H9 (cell line): ENCODE measurements at regions not wholly inside any gene's neighbourhood (a gene's known extent, or its start where the extent isn't known, plus 50 kb on each side); places are given as distances from the start of the nearest gene placed in this dataset.

Experiments used
- DNase-seq: peaks from one replicate; pipeline ENCODE4 v3.0.0-alpha.2; 2017
- H2AFZ ChIP-seq: one replicate; pipeline ENCODE4 v1.6.1; 2013; ENCODE audit warnings: mild to moderate bottlenecking, low read length, control low read depth, moderate library complexity
- H2AK5ac ChIP-seq: 2 replicates; pipeline ENCODE4 v1.6.1; 2013; ENCODE audit warnings: low read length, control low read depth, mixed read lengths; ENCODE audit not compliant: insufficient read length
- H2BK120ac ChIP-seq: one replicate; pipeline ENCODE4 v1.6.1; 2013; ENCODE audit warnings: low read depth, mild to moderate bottlenecking, low read length, control low read depth, inconsistent platforms; ENCODE audit not compliant: poor library complexity, severe bottlenecking
- H2BK12ac ChIP-seq: 2 replicates; pipeline ENCODE4 v1.6.1; 2013; ENCODE audit warnings: low read length, control low read depth, mixed read lengths, low read depth; ENCODE audit not compliant: insufficient read length
- H2BK15ac ChIP-seq: 2 replicates; pipeline ENCODE4 v1.6.1; 2013; ENCODE audit warnings: low read depth, low read length, control low read depth
- H2BK20ac ChIP-seq: one replicate; pipeline ENCODE4 v1.6.1; 2013; ENCODE audit warnings: low read depth, mild to moderate bottlenecking, low read length, control low read depth, inconsistent platforms; ENCODE audit not compliant: poor library complexity, severe bottlenecking
- H2BK5ac ChIP-seq: 2 replicates; pipeline ENCODE4 v1.6.1; 2013; ENCODE audit warnings: low read length, control low read depth, mixed read lengths; ENCODE audit not compliant: insufficient read length
- H3K14ac ChIP-seq: 2 replicates; pipeline ENCODE4 v1.6.1; 2013; ENCODE audit warnings: low read length, control low read depth; ENCODE audit not compliant: insufficient read depth
- H3K18ac ChIP-seq: 2 replicates; pipeline ENCODE4 v1.6.1; 2013; ENCODE audit warnings: low read depth, mild to moderate bottlenecking, mixed read lengths, low read length, control low read depth; ENCODE audit not compliant: insufficient read length
- H3K23ac ChIP-seq: 2 replicates; pipeline ENCODE4 v1.6.1; 2013; ENCODE audit warnings: low read length, control low read depth, mixed read lengths, low read depth; ENCODE audit not compliant: insufficient read length
- H3K23me2 ChIP-seq: 2 replicates; pipeline ENCODE4 v1.6.1; 2013; ENCODE audit warnings: low read depth, mild to moderate bottlenecking, mixed read lengths, low read length, control low read depth; ENCODE audit not compliant: insufficient read length, poor library complexity, severe bottlenecking
- H3K27ac ChIP-seq: 2 replicates; pipeline ENCODE4 v1.5.1; 2013; ENCODE audit warnings: low read length, control low read depth, mixed read lengths, low read depth; ENCODE audit not compliant: insufficient read length
- H3K27me3 ChIP-seq: 2 replicates; pipeline ENCODE4 v1.6.1; 2013; ENCODE audit warnings: low read length, control low read depth, inconsistent platforms; ENCODE audit not compliant: insufficient read depth
- H3K4ac ChIP-seq: 2 replicates; pipeline ENCODE4 v1.6.1; 2013; ENCODE audit warnings: low read depth, mild to moderate bottlenecking, control low read depth, inconsistent platforms, low read length, moderate library complexity
- H3K4me1 ChIP-seq: 2 replicates; pipeline ENCODE4 v1.6.1; 2013; ENCODE audit warnings: low read length, control low read depth, inconsistent platforms; ENCODE audit not compliant: insufficient read depth
- H3K4me2 ChIP-seq: 2 replicates; pipeline ENCODE4 v1.6.1; 2013; ENCODE audit warnings: low read length, control low read depth, mixed read lengths; ENCODE audit not compliant: insufficient read length, insufficient read depth
- H3K56ac ChIP-seq: 2 replicates; pipeline ENCODE4 v1.6.1; 2013; ENCODE audit warnings: low read depth, mild to moderate bottlenecking, mixed read lengths, low read length, control low read depth; ENCODE audit not compliant: insufficient read length
- H3K79me1 ChIP-seq: 2 replicates; pipeline ENCODE4 v1.6.1; 2013; ENCODE audit warnings: low read depth, mild to moderate bottlenecking, moderate library complexity, low read length, control low read depth, inconsistent platforms; ENCODE audit not compliant: insufficient read depth, poor library complexity, severe bottlenecking
- H3K79me2 ChIP-seq: 2 replicates; pipeline ENCODE4 v1.6.1; 2013; ENCODE audit warnings: low read length, control low read depth, inconsistent platforms; ENCODE audit not compliant: insufficient read depth
- H3K9ac ChIP-seq: 2 replicates; pipeline ENCODE4 v1.6.1; 2013; ENCODE audit warnings: low read length, control low read depth, mixed read lengths; ENCODE audit not compliant: insufficient read length; ENCODE audit errors: extremely low read depth
- H3K9me3 ChIP-seq: one replicate; pipeline ENCODE4 v1.6.1; 2013; ENCODE audit warnings: low read depth, low read length, inconsistent platforms; ENCODE audit not compliant: control insufficient read depth
- H3T11ph ChIP-seq: one replicate; pipeline ENCODE4 v1.6.1; 2013; ENCODE audit warnings: mild to moderate bottlenecking, low read length, control low read depth, inconsistent platforms
- H4K20me1 ChIP-seq: one replicate; pipeline ENCODE4 v1.6.1; 2013; ENCODE audit not compliant: control insufficient read depth, insufficient read length, insufficient read depth
- H4K5ac ChIP-seq: 2 replicates; pipeline ENCODE4 v1.6.1; 2013; ENCODE audit warnings: low read depth, mild to moderate bottlenecking, mixed read lengths, low read length, control low read depth; ENCODE audit not compliant: insufficient read length
- H4K8ac ChIP-seq: replicated peaks from 2 replicates; pipeline ENCODE4 v1.6.1; 2013; ENCODE audit warnings: low read length, control low read depth, mixed read lengths, low read depth; ENCODE audit not compliant: insufficient read length
- H4K91ac ChIP-seq: 2 replicates; pipeline ENCODE4 v1.6.1; 2013; ENCODE audit warnings: low read depth, mild to moderate bottlenecking, moderate library complexity, mixed read lengths, low read length, control low read depth; ENCODE audit not compliant: insufficient read length
- H3K27ac Mint-ChIP-seq, 3 experiments: 2 replicates in 2 of 3; 3 replicates in 1 of 3; pipeline ENCODE4 v1.8.0; 2020 to 2021; ENCODE audit warnings: mixed read lengths in 3 of 3, mild to moderate bottlenecking in 1 of 3, moderate library complexity in 1 of 3
- H3K27me3 Mint-ChIP-seq: 2 replicates; pipeline ENCODE4 v1.8.0; 2021; ENCODE audit warnings: low read depth, mild to moderate bottlenecking, moderate library complexity, mixed read lengths
- H3K36me3 Mint-ChIP-seq, 3 experiments: 2 replicates in 2 of 3; 3 replicates in 1 of 3; pipeline ENCODE4 v1.8.0; 2020 to 2021; ENCODE audit warnings: low read depth in 3 of 3, mixed read lengths in 3 of 3; ENCODE audit not compliant: insufficient read depth in 1 of 3
- H3K4me1 Mint-ChIP-seq, 2 experiments: 2 replicates each; pipeline ENCODE4 v1.8.0; 2020; ENCODE audit warnings: mixed read lengths in 2 of 2
- H3K4me3 Mint-ChIP-seq, 2 experiments: 2 replicates in 1 of 2; 3 replicates in 1 of 2; pipeline ENCODE4 v1.8.0; 2020 to 2021; ENCODE audit warnings: mild to moderate bottlenecking in 2 of 2, mixed read lengths in 2 of 2, moderate library complexity in 1 of 2
- H3K9me3 Mint-ChIP-seq, 2 experiments: 2 replicates in 1 of 2; 3 replicates in 1 of 2; pipeline ENCODE4 v1.8.0; 2020; ENCODE audit warnings: mild to moderate bottlenecking in 2 of 2, mixed read lengths in 2 of 2, moderate library complexity in 1 of 2
- WGBS: extraction: QIAGEN DNeasy Blood & Tissue Kit; methylation state at CpG from one replicate; pipeline ENCODE4 v1.1.7; 2013; ENCODE audit warnings: missing lambda C conversion rate, low lambda C conversion rate, mixed read lengths; ENCODE audit not compliant: insufficient read length; ENCODE audit errors: extremely low coverage; 5-methylcytosine and 5-hydroxymethylcytosine counted together
- TF ChIP-seq, protein P1 (sequence below): fragments of 200-600 bp; sonication (generic); conservative IDR thresholded peaks from 3 replicates; pipeline ENCODE4 v1.8.0; 2021; ENCODE audit warnings: antibody characterized with exemption, mild to moderate bottlenecking

DNA sequence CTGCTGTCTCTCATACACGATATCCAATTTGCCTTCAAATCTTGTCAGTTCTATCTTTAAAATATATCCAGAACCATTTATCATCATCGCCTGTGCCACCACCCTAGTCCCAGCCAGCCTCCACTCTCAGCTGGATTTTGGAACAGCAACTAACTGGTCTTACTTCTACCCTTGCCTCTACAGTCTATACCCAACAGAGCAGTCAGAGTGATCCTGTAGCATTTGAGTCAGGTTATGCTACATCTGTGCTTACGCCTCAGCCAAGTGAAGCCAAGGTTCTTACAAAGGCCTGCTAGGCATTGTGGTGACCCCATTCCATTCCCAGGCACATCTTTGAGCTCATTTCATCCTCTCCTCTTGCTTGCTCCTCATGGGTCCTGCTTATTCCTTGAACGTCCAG is 95.7 kb upstream of the ACSL1 start:
- H3K4me1 ChIP-seq: no peaks in the 10 kb centered on the region
- no peak overlapping the region for H3K23ac ChIP-seq
- TF ChIP-seq, protein P1, sequence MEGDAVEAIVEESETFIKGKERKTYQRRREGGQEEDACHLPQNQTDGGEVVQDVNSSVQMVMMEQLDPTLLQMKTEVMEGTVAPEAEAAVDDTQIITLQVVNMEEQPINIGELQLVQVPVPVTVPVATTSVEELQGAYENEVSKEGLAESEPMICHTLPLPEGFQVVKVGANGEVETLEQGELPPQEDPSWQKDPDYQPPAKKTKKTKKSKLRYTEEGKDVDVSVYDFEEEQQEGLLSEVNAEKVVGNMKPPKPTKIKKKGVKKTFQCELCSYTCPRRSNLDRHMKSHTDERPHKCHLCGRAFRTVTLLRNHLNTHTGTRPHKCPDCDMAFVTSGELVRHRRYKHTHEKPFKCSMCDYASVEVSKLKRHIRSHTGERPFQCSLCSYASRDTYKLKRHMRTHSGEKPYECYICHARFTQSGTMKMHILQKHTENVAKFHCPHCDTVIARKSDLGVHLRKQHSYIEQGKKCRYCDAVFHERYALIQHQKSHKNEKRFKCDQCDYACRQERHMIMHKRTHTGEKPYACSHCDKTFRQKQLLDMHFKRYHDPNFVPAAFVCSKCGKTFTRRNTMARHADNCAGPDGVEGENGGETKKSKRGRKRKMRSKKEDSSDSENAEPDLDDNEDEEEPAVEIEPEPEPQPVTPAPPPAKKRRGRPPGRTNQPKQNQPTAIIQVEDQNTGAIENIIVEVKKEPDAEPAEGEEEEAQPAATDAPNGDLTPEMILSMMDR: no peak
- peaks cover 23 to 32% of the 10 kb centered on the region in 2 experiments for H3K9me3 Mint-ChIP-seq
- no peak for DNase-seq
- H3K18ac ChIP-seq: no peak overlapping the region
- H3T11ph ChIP-seq: no peak overlapping the region
- no peak overlapping the region for H4K8ac ChIP-seq
- H3K14ac ChIP-seq: no peak overlapping the region
- H4K91ac ChIP-seq: no peak overlapping the region
- no peak overlapping the region for H2BK5ac ChIP-seq
- no peaks in the 10 kb centered on the region for H3K27me3 ChIP-seq
- H3K79me2 ChIP-seq: no peaks in the 10 kb centered on the region
- no peak overlapping the region for H3K4ac ChIP-seq
- H3K36me3 Mint-ChIP-seq: peaks cover 0 to 9% (median 3%) of the 10 kb centered on the region in 3 experiments; a peak in 5 of 7 replicates
- H4K5ac ChIP-seq: no peak overlapping the region
- H2BK20ac ChIP-seq: no peak overlapping the region
- no CpG with 5 or more reads among the region's 4 CpGs for WGBS
- H2AK5ac ChIP-seq: no peak overlapping the region
- no peaks in the 10 kb centered on the region for H3K23me2 ChIP-seq
- no peak overlapping the region for H3K9ac ChIP-seq
- no peak overlapping the region for H3K4me2 ChIP-seq
- H3K27me3 Mint-ChIP-seq: no peaks in the 10 kb centered on the region; the same call in none of the 2 replicates
- no peak overlapping the region for H2BK15ac ChIP-seq
- H2AFZ ChIP-seq: no peak overlapping the region
- H2BK120ac ChIP-seq: no peak overlapping the region
- no peaks in the 10 kb centered on the region for H4K20me1 ChIP-seq
- no peak overlapping the region for H3K4me3 Mint-ChIP-seq
- H3K9me3 ChIP-seq: no peaks in the 10 kb centered on the region
- no peaks in the 10 kb centered on the region for H3K79me1 ChIP-seq
- no peaks in the 10 kb centered on the region for H3K4me1 Mint-ChIP-seq
- no peak overlapping the region for H2BK12ac ChIP-seq
- no peak overlapping the region for H3K56ac ChIP-seq
- no peak overlapping the region for H3K27ac ChIP-seq
- no peak overlapping the region for H3K27ac Mint-ChIP-seq
